Ishikawa (cell line): ENCODE measurements at regions not wholly inside any gene's neighbourhood (a gene's known extent, or its start where the extent isn't known, plus 50 kb on each side); places are given as distances from the start of the nearest gene placed in this dataset.

Experiments used
- CEBPB ChIP-seq: IDR thresholded peaks from 2 replicates; pipeline ENCODE4 v1.6.1; 2012
- CREB1 ChIP-seq: IDR thresholded peaks from 2 replicates; pipeline ENCODE4 v1.6.1; 2012; ENCODE audit warnings: low read depth
- EGR1 ChIP-seq: IDR thresholded peaks from 2 replicates; pipeline ENCODE4 v1.6.1; 2012
- EP300 ChIP-seq: IDR thresholded peaks from 2 replicates; pipeline ENCODE4 v1.6.1; 2012; ENCODE audit warnings: borderline replicate concordance
- FOXM1 ChIP-seq: IDR thresholded peaks from 2 replicates; pipeline ENCODE4 v1.6.1; 2012; ENCODE audit warnings: low read depth, borderline replicate concordance
- NFIC ChIP-seq: IDR thresholded peaks from 2 replicates; pipeline ENCODE4 v1.6.1; 2012
- RAD21 ChIP-seq: IDR thresholded peaks from 2 replicates; pipeline ENCODE4 v1.6.1; 2012; ENCODE audit warnings: low read depth
- TAF1 ChIP-seq: IDR thresholded peaks from 2 replicates; pipeline ENCODE4 v1.6.1; 2012; ENCODE audit warnings: low read depth, mild to moderate bottlenecking
- TCF12 ChIP-seq: IDR thresholded peaks from 2 replicates; pipeline ENCODE4 v1.6.1; 2012; ENCODE audit warnings: low read depth
- TEAD4 ChIP-seq: IDR thresholded peaks from 2 replicates; pipeline ENCODE4 v1.6.1; 2012
- YY1 ChIP-seq: IDR thresholded peaks from 2 replicates; pipeline ENCODE4 v1.6.1; 2012; ENCODE audit warnings: low read depth
- ZBTB7A ChIP-seq: IDR thresholded peaks from 2 replicates; pipeline ENCODE4 v1.6.1; 2012; ENCODE audit warnings: low read depth
- TF ChIP-seq, protein P1 (sequence below): IDR thresholded peaks from 2 replicates; pipeline ENCODE4 v1.6.1; 2012
- TF ChIP-seq, protein P2 (sequence below): IDR thresholded peaks from 2 replicates; pipeline ENCODE4 v1.6.1; 2012; ENCODE audit warnings: low read depth, mild to moderate bottlenecking
- TF ChIP-seq, protein P3 (sequence below): IDR thresholded peaks from 2 replicates; pipeline ENCODE4 v1.6.1; 2012

DNA sequence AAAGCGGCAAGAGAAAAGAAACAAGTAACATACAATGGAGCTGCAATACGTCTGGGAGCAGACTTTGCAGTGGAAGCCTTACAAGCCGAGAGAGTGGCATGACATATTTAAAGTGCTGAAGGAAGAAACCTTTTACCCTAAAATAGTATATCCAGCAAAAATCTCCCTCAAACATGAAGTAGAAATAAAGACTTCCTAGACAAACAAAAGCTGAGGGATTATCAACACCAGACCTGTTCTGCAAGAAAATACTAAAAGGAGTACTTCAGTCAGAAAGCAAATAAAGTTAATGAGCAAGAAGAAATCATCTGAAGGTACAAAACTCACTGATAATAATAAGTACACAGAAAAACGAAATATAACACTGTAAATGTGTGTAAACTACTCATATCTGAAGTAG, 77.5 kb upstream of the ABCD2 start:
- TF ChIP-seq FOXM1, result no peak
- no peak for TF ChIP-seq TAF1
- TF ChIP-seq EGR1, result no peak
- no peak for TF ChIP-seq YY1
- TF ChIP-seq EP300, result no peak
- TF ChIP-seq, protein P1, sequence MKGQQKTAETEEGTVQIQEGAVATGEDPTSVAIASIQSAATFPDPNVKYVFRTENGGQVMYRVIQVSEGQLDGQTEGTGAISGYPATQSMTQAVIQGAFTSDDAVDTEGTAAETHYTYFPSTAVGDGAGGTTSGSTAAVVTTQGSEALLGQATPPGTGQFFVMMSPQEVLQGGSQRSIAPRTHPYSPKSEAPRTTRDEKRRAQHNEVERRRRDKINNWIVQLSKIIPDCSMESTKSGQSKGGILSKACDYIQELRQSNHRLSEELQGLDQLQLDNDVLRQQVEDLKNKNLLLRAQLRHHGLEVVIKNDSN, result no peak
- TF ChIP-seq TCF12, result no peak
- TF ChIP-seq, protein P2, sequence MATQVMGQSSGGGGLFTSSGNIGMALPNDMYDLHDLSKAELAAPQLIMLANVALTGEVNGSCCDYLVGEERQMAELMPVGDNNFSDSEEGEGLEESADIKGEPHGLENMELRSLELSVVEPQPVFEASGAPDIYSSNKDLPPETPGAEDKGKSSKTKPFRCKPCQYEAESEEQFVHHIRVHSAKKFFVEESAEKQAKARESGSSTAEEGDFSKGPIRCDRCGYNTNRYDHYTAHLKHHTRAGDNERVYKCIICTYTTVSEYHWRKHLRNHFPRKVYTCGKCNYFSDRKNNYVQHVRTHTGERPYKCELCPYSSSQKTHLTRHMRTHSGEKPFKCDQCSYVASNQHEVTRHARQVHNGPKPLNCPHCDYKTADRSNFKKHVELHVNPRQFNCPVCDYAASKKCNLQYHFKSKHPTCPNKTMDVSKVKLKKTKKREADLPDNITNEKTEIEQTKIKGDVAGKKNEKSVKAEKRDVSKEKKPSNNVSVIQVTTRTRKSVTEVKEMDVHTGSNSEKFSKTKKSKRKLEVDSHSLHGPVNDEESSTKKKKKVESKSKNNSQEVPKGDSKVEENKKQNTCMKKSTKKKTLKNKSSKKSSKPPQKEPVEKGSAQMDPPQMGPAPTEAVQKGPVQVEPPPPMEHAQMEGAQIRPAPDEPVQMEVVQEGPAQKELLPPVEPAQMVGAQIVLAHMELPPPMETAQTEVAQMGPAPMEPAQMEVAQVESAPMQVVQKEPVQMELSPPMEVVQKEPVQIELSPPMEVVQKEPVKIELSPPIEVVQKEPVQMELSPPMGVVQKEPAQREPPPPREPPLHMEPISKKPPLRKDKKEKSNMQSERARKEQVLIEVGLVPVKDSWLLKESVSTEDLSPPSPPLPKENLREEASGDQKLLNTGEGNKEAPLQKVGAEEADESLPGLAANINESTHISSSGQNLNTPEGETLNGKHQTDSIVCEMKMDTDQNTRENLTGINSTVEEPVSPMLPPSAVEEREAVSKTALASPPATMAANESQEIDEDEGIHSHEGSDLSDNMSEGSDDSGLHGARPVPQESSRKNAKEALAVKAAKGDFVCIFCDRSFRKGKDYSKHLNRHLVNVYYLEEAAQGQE, result no peak
- TF ChIP-seq CREB1, result no peak
- TF ChIP-seq, protein P3, sequence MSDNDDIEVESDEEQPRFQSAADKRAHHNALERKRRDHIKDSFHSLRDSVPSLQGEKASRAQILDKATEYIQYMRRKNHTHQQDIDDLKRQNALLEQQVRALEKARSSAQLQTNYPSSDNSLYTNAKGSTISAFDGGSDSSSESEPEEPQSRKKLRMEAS, result no peak
- TF ChIP-seq NFIC, result no peak
- no peak for TF ChIP-seq CEBPB
- no peak for TF ChIP-seq TEAD4
- TF ChIP-seq RAD21, result no peak
- no peak for TF ChIP-seq ZBTB7A

DNA sequence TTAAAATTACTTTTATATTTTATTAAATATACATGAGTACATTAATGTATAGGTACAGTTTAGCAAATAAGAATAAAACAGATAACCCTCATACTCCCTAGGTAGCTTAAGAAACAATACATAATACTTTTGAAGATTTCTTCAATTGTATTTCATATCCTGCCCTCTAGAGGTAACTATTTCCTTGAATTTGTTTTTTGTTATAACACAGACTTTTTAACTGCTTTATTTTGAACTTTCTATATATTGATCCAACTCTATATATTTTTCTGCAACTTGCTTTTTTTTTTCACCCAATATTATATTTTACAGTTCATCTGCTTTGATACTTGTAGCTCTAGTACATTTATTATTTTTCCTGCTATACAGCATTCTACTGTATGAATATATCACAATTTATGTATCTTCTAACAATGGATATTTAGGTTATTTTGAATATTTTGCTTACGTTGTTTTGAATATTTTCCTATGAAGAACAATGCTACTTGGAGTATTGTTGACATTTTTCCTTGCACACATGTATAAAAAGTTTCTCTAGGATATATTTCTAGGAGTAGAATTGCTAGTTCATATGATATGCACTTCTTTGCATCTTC, 72.8 kb upstream of the ABCD2 start:
- TF ChIP-seq, protein P3, result no peak
- TF ChIP-seq CEBPB (no peak), CREB1 (no peak), EP300 (no peak), RAD21 (peak; percentile 50), TEAD4 (no peak)
- TF ChIP-seq, protein P1, result no peak

DNA sequence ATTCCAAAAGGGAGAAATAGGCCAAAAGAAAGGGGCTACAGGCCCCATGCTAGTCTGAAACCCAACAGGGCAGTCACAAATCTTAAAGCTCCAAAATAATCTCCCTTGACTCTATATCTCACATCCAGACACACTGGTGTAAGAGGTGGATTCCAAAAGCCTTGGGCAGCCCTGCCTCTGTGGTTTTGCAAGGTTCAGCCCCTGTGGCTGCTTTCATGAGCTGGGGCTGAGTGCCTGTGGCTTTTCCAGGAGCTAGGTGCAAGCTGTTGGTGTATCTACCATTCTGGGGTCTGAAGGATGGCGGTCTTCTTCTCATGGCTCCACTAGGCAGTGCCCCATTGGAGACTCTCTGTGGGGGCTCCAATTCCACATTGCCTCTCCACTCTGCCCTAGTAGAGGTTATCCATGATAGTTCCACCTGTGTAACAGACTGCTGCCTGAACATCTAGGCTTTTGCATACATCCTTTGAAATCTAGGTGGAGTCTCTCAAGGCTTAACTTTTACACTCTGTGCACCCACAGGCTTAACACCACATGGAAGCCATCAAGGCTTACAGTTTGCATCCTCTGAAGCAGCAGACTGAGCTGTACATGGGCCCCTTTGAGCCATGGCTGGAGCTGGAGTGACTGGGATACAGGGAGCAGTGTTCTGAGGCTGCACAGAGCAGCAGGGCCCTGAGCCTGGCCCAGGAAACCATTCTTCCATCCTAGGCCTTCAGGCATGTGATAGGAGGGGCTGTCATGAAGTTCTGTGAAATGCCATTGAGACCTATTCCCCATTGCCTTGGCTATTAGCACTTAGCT, 66.5 kb upstream of the ABCD2 start:
- TF ChIP-seq TCF12 (no peak), TEAD4 (no peak), EGR1 (no peak), TAF1 (no peak), RAD21 (no peak), CREB1 (no peak), YY1 (no peak), ZBTB7A (no peak), NFIC (no peak), EP300 (no peak), CEBPB (no peak), FOXM1 (no peak)
- TF ChIP-seq, protein P3, result no peak
- TF ChIP-seq, protein P1, result no peak
- TF ChIP-seq, protein P2, result no peak

DNA sequence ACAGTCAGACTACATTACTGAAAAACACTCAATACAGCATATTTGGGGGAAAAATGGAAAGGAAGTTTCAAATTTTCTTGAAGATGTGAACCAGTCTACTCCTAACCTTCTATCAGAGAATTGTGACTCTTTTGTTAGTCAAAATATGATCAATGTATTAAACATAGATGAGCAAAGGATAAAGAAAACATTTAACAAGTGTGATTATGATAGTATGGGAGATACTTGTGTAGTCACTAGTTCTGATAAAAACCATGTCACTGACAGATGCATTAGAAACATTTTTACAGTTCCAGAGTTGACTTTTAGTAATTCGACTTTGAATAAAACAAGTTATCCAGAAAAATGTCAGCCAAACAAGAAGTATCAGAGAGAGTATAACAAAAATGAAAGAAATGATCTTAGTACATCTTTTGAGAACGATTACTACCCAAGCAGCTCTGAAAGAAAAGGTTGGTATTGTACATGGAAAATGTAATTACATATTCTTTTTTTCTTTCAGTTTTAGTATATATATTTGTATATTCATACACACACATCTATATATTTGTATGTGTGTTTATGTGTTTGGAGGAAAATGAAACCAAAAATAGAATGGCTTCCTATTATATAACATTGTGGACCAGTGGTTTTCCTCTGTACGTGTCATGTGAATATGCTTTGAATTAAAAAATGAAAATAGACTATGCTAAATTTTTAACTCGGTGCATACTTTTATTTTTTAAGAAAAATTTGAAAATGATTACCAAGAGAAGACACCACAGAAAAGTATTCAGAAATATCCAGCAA, 63.3 kb upstream of the ABCD2 start:
- TF ChIP-seq CREB1, result no peak
- no peak for TF ChIP-seq ZBTB7A
- TF ChIP-seq TCF12, result no peak
- TF ChIP-seq, protein P3, result no peak
- no peak for TF ChIP-seq RAD21
- no peak for TF ChIP-seq TAF1
- TF ChIP-seq EGR1, result no peak
- TF ChIP-seq FOXM1, result no peak
- TF ChIP-seq, protein P2, result no peak
- TF ChIP-seq, protein P1, result no peak
- no peak for TF ChIP-seq NFIC
- TF ChIP-seq YY1, result no peak
- no peak for TF ChIP-seq CEBPB
- no peak for TF ChIP-seq EP300
- no peak for TF ChIP-seq TEAD4
